Hepatocyte (in vitro differentiated cells): ENCODE measurements at regions not wholly inside any gene's neighbourhood (a gene's known extent, or its start where the extent isn't known, plus 50 kb on each side); places are given as distances from the start of the nearest gene placed in this dataset.

Experiments
- DNase-seq: peaks from one replicate; pipeline ENCODE4 v3.0.0-alpha.2; 2016; ENCODE audit warnings: low spot score
- H2AFZ ChIP-seq: fragments of 200-600 bp; sonication (generic); 2 replicates; pipeline ENCODE4 v1.6.0; 2016; ENCODE audit warnings: antibody characterized with exemption, mild to moderate bottlenecking
- H3K27ac ChIP-seq: fragments of 200-600 bp; sonication (generic); 2 replicates; pipeline ENCODE4 v1.5.1; 2016; ENCODE audit warnings: mild to moderate bottlenecking
- H3K27me3 ChIP-seq: fragments of 200-600 bp; sonication (generic); 2 replicates; pipeline ENCODE4 v1.6.1; 2016
- H3K36me3 ChIP-seq: fragments of 200-600 bp; sonication (generic); replicated peaks from 2 replicates; pipeline ENCODE4 v1.5.1; 2016; ENCODE audit warnings: low read depth; ENCODE audit not compliant: insufficient read depth
- H3K4me1 ChIP-seq: fragments of 200-600 bp; sonication (generic); 2 replicates; pipeline ENCODE4 v1.5.1; 2016; ENCODE audit warnings: mild to moderate bottlenecking, moderate library complexity; ENCODE audit not compliant: insufficient read depth
- H3K4me2 ChIP-seq: fragments of 200-600 bp; sonication (generic); 2 replicates; pipeline ENCODE4 v1.6.0; 2016
- H3K4me3 ChIP-seq: fragments of 200-600 bp; sonication (generic); 2 replicates; pipeline ENCODE4 v1.5.1; 2016; ENCODE audit warnings: mild to moderate bottlenecking
- H3K79me2 ChIP-seq: fragments of 200-600 bp; sonication (generic); 2 replicates; pipeline ENCODE4 v1.6.0; 2017; ENCODE audit warnings: mild to moderate bottlenecking
- H3K9me2 ChIP-seq: fragments of 200-600 bp; sonication (generic); replicated peaks from 2 replicates; pipeline ENCODE4 v1.6.0; 2017; ENCODE audit warnings: mild to moderate bottlenecking; ENCODE audit not compliant: insufficient read depth
- H3K9me3 ChIP-seq: fragments of 200-600 bp; sonication (generic); 2 replicates; pipeline ENCODE4 v1.5.1; 2016; ENCODE audit warnings: low read depth, mild to moderate bottlenecking
- H4K20me1 ChIP-seq: fragments of 200-600 bp; sonication (generic); 2 replicates; pipeline ENCODE4 v1.6.0; 2016; ENCODE audit warnings: mild to moderate bottlenecking; ENCODE audit not compliant: insufficient read depth, poor library complexity, severe bottlenecking
- EZH2 ChIP-seq: fragments of 200-600 bp; sonication (generic); IDR thresholded peaks from 2 replicates; pipeline ENCODE4 v1.6.1; 2016; ENCODE audit warnings: antibody characterized with exemption, mild to moderate bottlenecking, borderline replicate concordance
- EZH2phosphoT487 ChIP-seq: fragments of 200-600 bp; sonication (generic); IDR thresholded peaks from one replicate; pipeline ENCODE4 v1.6.1; 2018; ENCODE audit warnings: antibody characterized with exemption, mild to moderate bottlenecking, low read depth, moderate library complexity; ENCODE audit not compliant: unreplicated experiment, severe bottlenecking
- WGBS: methylation state at CpG from one replicate; pipeline ENCODE4 v1.1.6; 2016; ENCODE audit warnings: low lambda C conversion rate; ENCODE audit errors: missing lambda C conversion rate; 5-methylcytosine and 5-hydroxymethylcytosine counted together
- TF ChIP-seq, protein P1 (sequence below): fragments of 200-600 bp; sonication (generic); IDR thresholded peaks from 2 replicates; pipeline ENCODE4 v1.5.1; 2016; ENCODE audit warnings: antibody characterized with exemption, mild to moderate bottlenecking; ENCODE audit not compliant: poor library complexity

DNA sequence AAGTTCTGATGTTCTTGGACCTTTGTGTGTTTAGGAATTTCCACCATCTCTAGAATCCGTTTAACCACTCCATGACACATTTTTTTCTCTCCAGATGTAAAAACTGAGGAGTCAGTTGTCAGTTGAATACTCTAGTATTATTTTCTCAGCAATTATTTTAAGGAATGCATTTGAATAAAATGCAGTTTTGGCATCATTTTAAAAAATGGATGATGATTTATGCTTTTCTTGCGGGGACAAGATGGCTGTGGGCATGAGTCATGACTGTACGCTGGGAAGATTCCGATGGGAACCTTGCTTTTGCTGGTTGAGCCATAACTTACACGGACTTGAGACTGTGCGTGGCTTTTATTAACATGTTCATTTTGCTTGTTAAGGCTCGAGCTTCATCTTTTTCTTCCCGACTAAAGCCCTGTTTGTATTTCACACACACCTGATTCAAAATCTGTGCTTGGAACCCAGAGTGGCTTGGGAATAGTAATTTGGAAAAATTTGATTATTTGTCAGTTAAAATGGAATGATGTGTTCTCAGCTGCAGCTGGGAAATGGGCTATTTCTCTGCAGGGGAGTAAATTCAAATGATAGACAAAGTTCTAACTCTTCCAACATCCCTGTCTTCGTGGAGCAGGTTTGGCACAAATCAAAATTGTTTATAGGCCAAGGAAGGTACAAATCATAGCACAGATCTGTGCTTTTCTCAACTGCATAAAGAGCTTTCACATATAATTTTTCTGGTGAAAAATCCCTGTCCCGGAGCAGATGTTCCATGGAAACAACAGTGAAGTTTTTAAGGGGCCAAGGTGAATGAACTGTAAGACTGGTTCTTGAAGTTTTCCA, 470.5 kb upstream of the JAG1 start:
- DNase-seq, result no peak
- no peaks in the 10 kb centered on the region for H4K20me1 ChIP-seq
- no peaks in the 10 kb centered on the region for H3K79me2 ChIP-seq
- no peaks in the 10 kb centered on the region for H3K9me2 ChIP-seq
- no peak overlapping the region for H3K4me2 ChIP-seq
- TF ChIP-seq EZH2phosphoT487 (no peak), EZH2 (no peak)
- TF ChIP-seq, protein P1, sequence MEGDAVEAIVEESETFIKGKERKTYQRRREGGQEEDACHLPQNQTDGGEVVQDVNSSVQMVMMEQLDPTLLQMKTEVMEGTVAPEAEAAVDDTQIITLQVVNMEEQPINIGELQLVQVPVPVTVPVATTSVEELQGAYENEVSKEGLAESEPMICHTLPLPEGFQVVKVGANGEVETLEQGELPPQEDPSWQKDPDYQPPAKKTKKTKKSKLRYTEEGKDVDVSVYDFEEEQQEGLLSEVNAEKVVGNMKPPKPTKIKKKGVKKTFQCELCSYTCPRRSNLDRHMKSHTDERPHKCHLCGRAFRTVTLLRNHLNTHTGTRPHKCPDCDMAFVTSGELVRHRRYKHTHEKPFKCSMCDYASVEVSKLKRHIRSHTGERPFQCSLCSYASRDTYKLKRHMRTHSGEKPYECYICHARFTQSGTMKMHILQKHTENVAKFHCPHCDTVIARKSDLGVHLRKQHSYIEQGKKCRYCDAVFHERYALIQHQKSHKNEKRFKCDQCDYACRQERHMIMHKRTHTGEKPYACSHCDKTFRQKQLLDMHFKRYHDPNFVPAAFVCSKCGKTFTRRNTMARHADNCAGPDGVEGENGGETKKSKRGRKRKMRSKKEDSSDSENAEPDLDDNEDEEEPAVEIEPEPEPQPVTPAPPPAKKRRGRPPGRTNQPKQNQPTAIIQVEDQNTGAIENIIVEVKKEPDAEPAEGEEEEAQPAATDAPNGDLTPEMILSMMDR, result no peak
- no peaks in the 10 kb centered on the region for H3K4me1 ChIP-seq
- no peak overlapping the region for H3K4me3 ChIP-seq
- H2AFZ ChIP-seq, result no peak overlapping the region
- no peaks in the 10 kb centered on the region for H3K36me3 ChIP-seq
- H3K27ac ChIP-seq, result no peak overlapping the region
- 84% methylated on average over 10 of the region's 10 CpGs for WGBS
- H3K27me3 ChIP-seq, result no peaks in the 10 kb centered on the region
- H3K9me3 ChIP-seq, result no peaks in the 10 kb centered on the region

GRCh38 chr20:11145616-11146015, 471.8 kb upstream of the JAG1 start:
- H3K4me2 ChIP-seq, result no peak overlapping the region
- H3K27ac ChIP-seq, result no peak overlapping the region
- no peaks in the 10 kb centered on the region for H3K27me3 ChIP-seq
- H2AFZ ChIP-seq, result no peak overlapping the region
- H3K36me3 ChIP-seq, result no peaks in the 10 kb centered on the region
- no peaks in the 10 kb centered on the region for H3K9me2 ChIP-seq
- no peak for DNase-seq
- no peaks in the 10 kb centered on the region for H4K20me1 ChIP-seq
- H3K79me2 ChIP-seq, result no peaks in the 10 kb centered on the region
- TF ChIP-seq, protein P1, result no peak
- TF ChIP-seq EZH2phosphoT487 (no peak), EZH2 (no peak)
- WGBS, result 85% methylated on average over 3 of the region's 3 CpGs
- H3K4me3 ChIP-seq, result no peak overlapping the region
- H3K9me3 ChIP-seq, result no peaks in the 10 kb centered on the region
- no peaks in the 10 kb centered on the region for H3K4me1 ChIP-seq

DNA sequence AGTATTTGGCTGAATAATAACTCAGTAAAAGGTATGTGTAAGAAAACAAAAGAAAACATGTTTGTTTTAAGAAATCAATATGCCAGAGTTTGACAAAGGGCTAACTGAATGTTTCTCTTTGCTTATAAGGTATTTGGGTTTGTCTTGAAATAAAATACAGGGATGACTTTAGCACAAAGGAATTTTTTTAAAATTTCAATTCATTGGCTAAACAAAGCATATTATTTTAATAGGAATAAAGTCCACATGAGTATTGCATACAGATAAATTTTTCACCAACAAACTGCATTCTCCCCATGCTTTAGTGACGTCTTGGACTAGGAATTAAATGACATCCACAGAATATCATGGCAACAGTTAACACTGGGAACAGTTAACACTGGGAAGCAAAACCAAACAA, 480.0 kb upstream of the JAG1 start:
- Histone ChIP-seq H3K4me2 (no peak overlapping the region), H3K4me1 (no peaks in the 10 kb centered on the region), H3K9me2 (no peaks in the 10 kb centered on the region), H3K27ac (no peak overlapping the region), H3K27me3 (no peaks in the 10 kb centered on the region), H3K36me3 (no peaks in the 10 kb centered on the region), H3K79me2 (no peaks in the 10 kb centered on the region), H2AFZ (no peak overlapping the region), H3K9me3 (no peaks in the 10 kb centered on the region), H3K4me3 (no peak overlapping the region), H4K20me1 (no peaks in the 10 kb centered on the region)
- TF ChIP-seq EZH2 (no peak), EZH2phosphoT487 (no peak)
- TF ChIP-seq, protein P1, result no peak
- WGBS, result 81% methylated on average over 1 of the region's 1 CpG
- DNase-seq, result no peak
